ENCODE measurements at regions not wholly inside any gene's neighbourhood (a gene's known extent, or its start where the extent isn't known, plus 50 kb on each side); places are given as distances from the start of the nearest gene placed in this dataset.

DNA sequence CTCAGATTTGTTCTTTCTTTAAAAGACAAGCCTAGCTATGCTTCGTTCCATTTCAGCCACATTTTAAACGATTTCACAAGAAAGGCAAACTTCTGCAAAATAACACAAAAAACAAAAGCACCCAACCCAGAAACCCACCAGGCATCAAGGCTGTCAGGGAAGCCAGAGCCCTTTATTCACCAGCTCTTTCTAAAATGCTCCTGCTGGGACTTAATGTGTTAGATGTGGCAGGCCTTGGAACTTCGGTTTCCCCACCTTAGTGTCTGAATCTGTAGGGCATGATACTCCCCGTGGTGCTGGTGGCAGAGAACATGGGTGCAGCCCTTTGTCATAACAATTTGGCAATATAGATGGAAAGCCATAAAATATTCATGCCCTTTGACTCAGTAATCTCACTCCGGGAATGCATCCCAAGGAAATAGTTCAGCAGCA lies 56.8 kb upstream of the LCTL start (continued):
- TF ChIP-seq CEBPB (IDR thresholded peaks at IDR 0.05; ENCODE audit: low read depth, low read length): no peak
- no peak for TF ChIP-seq HDAC2 (IDR thresholded peaks at IDR 0.05; ENCODE audit: borderline replicate concordance in 1 of 2, low read depth in 2 of 2, low read length in 2 of 2)
- TF ChIP-seq, protein P1, sequence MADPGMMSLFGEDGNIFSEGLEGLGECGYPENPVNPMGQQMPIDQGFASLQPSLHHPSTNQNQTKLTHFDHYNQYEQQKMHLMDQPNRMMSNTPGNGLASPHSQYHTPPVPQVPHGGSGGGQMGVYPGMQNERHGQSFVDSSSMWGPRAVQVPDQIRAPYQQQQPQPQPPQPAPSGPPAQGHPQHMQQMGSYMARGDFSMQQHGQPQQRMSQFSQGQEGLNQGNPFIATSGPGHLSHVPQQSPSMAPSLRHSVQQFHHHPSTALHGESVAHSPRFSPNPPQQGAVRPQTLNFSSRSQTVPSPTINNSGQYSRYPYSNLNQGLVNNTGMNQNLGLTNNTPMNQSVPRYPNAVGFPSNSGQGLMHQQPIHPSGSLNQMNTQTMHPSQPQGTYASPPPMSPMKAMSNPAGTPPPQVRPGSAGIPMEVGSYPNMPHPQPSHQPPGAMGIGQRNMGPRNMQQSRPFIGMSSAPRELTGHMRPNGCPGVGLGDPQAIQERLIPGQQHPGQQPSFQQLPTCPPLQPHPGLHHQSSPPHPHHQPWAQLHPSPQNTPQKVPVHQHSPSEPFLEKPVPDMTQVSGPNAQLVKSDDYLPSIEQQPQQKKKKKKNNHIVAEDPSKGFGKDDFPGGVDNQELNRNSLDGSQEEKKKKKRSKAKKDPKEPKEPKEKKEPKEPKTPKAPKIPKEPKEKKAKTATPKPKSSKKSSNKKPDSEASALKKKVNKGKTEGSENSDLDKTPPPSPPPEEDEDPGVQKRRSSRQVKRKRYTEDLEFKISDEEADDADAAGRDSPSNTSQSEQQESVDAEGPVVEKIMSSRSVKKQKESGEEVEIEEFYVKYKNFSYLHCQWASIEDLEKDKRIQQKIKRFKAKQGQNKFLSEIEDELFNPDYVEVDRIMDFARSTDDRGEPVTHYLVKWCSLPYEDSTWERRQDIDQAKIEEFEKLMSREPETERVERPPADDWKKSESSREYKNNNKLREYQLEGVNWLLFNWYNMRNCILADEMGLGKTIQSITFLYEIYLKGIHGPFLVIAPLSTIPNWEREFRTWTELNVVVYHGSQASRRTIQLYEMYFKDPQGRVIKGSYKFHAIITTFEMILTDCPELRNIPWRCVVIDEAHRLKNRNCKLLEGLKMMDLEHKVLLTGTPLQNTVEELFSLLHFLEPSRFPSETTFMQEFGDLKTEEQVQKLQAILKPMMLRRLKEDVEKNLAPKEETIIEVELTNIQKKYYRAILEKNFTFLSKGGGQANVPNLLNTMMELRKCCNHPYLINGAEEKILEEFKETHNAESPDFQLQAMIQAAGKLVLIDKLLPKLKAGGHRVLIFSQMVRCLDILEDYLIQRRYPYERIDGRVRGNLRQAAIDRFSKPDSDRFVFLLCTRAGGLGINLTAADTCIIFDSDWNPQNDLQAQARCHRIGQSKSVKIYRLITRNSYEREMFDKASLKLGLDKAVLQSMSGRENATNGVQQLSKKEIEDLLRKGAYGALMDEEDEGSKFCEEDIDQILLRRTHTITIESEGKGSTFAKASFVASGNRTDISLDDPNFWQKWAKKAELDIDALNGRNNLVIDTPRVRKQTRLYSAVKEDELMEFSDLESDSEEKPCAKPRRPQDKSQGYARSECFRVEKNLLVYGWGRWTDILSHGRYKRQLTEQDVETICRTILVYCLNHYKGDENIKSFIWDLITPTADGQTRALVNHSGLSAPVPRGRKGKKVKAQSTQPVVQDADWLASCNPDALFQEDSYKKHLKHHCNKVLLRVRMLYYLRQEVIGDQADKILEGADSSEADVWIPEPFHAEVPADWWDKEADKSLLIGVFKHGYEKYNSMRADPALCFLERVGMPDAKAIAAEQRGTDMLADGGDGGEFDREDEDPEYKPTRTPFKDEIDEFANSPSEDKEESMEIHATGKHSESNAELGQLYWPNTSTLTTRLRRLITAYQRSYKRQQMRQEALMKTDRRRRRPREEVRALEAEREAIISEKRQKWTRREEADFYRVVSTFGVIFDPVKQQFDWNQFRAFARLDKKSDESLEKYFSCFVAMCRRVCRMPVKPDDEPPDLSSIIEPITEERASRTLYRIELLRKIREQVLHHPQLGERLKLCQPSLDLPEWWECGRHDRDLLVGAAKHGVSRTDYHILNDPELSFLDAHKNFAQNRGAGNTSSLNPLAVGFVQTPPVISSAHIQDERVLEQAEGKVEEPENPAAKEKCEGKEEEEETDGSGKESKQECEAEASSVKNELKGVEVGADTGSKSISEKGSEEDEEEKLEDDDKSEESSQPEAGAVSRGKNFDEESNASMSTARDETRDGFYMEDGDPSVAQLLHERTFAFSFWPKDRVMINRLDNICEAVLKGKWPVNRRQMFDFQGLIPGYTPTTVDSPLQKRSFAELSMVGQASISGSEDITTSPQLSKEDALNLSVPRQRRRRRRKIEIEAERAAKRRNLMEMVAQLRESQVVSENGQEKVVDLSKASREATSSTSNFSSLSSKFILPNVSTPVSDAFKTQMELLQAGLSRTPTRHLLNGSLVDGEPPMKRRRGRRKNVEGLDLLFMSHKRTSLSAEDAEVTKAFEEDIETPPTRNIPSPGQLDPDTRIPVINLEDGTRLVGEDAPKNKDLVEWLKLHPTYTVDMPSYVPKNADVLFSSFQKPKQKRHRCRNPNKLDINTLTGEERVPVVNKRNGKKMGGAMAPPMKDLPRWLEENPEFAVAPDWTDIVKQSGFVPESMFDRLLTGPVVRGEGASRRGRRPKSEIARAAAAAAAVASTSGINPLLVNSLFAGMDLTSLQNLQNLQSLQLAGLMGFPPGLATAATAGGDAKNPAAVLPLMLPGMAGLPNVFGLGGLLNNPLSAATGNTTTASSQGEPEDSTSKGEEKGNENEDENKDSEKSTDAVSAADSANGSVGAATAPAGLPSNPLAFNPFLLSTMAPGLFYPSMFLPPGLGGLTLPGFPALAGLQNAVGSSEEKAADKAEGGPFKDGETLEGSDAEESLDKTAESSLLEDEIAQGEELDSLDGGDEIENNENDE (IDR thresholded peaks at IDR 0.05; ENCODE audit: insufficient replicate concordance, low read length): no peak
- no peak for TF ChIP-seq NRF1 (IDR thresholded peaks at IDR 0.05; ENCODE audit: low read depth, low read length)
- no peak for TF ChIP-seq HDAC6 (IDR thresholded peaks at IDR 0.05; ENCODE audit: low read depth, low read length)
- no peak for TF ChIP-seq CTBP2 (IDR thresholded peaks at IDR 0.05; ENCODE audit: borderline replicate concordance, insufficient read depth, insufficient read length, low read length)
- TF ChIP-seq FOSL1 (IDR thresholded peaks at IDR 0.05; ENCODE audit: insufficient read depth, low read depth, low read length): no peak
